ENCODE measurements at regions not wholly inside any gene's neighbourhood (a gene's known extent, or its start where the extent isn't known, plus 50 kb on each side); places are given as distances from the start of the nearest gene placed in this dataset.

- TF ChIP-seq TCF12 (IDR thresholded peaks at IDR 0.05; ENCODE audit: low read depth) (no peak), RAD21 (IDR thresholded peaks at IDR 0.05; ENCODE audit: low read depth) (peak; percentile 68)
Measured at GRCh38 chr9:26744191-26744965, 148.2 kb downstream of the CAAP1 start.

All from Ishikawa (cell line).